NCI-H69 (cell line): ENCODE measurements at regions not wholly inside any gene's neighbourhood (a gene's known extent, or its start where the extent isn't known, plus 50 kb on each side); places are given as distances from the start of the nearest gene placed in this dataset.
"Not testable (repeated sequence)": the region's sequence is repeated elsewhere in the genome, so short reads cannot be mapped to it uniquely, and the experiment has no call there.

Experiments
- DNase-seq: peaks from one replicate; lab custom pipeline; 2025; lab: John Stamatoyannopoulos, UW

DNA sequence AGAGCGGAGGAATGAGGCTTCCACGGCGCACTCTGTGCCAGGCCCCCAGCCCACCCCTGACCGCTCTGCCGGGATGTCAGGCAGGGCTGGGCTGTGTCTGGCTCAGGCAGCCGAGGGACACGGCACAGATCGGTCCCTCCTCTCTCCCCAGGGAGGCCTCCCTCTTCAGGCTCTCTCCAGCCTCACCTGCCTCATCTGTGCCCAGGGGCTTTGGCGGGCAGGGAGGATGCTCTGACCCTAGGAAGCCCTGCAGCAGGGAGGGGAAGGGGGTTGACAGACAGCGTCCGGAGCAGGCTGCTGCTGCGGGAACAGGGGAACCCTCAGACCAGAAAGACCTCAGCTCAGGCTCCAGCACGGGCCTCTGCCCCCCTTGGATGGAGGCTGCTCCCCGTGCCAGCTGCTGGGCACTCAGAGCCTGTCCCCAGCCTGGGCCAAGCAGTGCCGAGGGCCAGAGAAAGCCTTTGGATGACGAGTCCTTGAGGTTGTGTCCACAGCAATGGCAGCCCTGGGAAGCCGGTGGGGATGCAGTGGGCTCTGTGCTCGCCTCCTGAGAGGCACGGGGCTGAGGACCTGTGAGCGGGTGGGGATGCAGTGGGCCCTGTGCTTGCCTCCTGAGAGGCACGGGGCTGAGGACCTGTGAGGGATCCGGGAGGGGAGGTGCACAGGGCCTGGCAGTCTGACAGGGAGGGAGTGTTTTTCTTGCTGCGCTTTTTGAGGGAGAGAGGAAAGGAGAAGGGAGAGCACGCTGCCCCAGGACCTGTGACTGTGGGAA, 66.9 kb downstream of the FOXL3 start:
- DNase-seq, result no peak

DNA sequence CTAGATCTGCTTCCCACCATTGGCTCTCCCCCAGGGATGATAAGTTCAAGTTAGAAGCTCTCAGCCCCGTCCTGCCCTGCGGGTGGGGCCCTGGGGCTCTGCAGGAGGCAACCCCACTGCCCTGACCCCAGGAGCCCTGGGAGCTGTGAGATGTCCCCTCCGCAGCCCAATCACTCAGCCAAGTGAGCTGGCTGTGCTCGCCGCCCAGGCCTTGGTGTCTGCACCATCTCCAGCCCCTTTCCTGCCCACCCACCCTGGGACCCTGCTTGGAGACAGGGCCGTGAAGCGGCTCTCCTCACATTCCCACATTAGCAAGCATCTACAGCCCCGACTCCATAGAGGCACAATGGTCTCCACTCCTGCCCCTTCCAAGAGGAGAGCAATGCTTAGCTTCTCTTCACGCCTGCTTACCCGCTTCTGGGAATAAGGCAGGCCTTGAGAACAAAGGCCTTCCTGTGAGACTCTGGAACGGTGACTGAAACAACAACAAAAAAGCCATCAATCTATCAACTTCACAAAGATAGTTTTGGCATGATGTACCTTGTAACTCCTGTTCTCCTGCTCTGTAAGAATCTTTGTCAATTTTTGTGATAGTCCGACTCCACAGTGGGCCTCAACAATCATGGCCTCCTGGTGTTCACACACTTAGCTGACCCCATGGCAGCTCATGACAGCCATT, 67.7 kb downstream of the FOXL3 start:
- DNase-seq, result no peak

DNA sequence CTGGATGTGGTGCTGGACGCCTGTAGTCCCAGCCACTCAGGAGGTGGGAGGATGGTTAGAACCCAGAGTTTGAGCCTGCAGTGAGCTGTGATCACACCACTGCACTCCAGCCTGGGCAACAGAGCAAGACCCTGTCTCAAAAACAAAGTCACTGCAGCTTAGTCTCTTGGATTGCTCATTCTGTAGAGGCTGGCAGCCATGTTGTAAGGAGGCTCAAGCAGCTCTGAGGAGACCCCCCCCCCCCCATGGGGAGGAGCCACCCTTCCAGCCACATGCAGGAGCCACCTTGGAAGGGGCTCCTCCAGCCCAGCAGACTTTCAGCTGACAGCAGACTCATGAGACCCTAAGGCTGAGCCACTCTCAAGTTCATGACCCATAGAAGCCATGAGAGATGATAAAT, 68.4 kb downstream of the FOXL3 start:
- no peak for DNase-seq

DNA sequence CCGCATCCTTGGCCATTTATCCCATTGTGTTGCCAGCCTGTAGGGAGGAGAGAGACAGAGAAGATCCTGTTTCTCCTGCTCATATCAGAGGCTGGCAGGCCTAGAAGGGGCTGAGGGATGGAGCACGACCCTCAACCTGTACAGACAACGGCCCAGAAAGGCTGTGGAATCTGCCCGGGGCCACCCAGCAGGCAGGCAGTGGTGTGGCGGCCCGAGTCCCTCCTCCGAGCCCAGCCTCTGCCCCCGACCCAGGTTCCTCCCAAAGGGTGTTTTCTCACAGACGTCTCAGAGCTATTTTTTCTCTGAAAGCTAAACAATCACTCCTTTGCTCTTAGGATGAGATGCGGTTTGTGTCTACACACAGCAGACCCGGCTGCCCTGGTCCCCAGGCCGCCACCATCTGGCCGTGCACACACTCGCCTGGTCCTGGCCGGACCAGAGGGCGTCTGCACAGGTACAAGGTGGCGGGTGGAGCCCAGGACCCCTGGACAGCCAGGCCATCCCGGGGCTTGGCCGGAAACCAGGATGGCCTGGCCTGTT, 69.3 kb downstream of the FOXL3 start:
- DNase-seq, result no peak

DNA sequence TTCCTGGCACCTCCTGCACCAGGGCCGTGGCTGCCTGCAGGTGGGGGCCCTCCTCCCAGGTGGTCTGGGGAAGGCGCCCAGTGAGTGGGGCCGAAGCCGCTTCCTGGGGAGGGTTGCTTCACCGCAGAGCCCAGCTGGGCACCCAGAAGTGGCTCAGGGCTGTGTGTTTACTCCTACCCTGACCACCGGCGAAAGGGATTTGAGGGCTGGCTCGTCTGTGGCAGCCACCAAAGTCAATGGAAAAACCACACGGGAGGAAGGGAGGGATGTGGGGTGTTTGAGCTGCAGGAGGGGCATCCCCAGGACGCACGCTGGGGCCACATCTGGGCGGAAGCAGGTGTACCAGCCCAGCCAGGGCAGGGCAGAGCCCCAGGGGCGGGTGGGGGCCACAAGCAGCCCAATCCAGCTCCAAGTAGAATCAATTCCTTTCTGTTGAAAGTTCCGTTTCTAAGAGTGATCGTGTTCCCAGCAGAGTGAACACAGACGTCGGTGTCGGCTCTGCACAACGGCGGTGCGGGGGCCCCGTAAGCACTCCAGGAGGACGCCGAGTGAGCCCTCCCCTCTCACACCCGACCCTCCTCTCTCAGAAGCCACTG, 69.9 kb downstream of the FOXL3 start:
- DNase-seq, result no peak

DNA sequence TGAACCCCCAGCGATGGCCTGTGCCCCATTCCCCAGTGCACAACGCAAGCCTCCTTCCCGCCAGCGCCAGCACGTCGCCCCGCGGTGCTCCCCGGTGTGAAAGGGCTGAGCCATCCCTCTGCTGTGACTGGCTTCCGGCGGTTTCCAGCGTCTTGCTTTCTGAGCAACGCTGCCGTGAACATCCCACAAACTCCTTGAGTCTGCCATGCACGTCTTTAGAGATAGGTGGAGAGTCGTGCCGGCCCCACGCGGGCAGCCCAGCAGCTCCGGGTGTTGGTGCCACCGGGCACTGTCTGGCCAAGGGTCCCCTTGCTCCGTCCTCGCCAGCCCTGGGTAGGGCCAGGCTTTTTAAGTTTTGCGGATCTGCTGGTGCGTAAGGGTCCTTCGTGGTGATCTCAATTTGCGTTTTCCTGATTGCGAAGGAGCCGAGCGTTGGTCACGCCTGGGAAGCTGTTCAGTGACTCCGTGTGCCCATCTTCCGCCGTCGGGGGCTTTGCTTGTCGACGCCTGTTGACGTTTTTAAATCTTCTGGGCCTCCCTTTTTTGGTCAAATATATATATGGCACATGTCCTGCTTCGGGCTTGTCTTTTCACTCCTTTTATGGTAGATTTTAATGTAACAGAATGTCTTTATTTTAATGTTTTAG, 70.6 kb downstream of the FOXL3 start:
- DNase-seq, result no peak

DNA sequence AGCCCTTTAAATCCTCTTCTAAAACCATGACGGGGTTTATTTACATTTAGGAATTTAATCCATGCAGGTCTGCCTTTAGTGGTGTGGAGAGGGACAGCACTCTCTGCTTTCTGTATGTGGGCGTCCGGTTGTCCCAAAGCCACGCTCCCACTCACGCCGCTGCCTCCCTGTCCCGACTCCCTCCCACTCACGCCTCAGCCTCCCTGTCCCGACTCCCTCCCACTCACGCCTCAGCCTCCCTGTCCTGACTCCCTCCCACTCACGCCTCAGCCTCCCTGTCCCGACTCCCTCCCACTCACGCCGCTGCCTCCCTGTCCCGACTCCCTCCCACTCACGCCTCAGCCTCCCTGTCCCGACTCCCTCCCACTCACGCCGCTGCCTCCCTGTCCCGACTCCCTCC, 71.2 kb downstream of the FOXL3 start:
- not testable (repeated sequence) for DNase-seq

DNA sequence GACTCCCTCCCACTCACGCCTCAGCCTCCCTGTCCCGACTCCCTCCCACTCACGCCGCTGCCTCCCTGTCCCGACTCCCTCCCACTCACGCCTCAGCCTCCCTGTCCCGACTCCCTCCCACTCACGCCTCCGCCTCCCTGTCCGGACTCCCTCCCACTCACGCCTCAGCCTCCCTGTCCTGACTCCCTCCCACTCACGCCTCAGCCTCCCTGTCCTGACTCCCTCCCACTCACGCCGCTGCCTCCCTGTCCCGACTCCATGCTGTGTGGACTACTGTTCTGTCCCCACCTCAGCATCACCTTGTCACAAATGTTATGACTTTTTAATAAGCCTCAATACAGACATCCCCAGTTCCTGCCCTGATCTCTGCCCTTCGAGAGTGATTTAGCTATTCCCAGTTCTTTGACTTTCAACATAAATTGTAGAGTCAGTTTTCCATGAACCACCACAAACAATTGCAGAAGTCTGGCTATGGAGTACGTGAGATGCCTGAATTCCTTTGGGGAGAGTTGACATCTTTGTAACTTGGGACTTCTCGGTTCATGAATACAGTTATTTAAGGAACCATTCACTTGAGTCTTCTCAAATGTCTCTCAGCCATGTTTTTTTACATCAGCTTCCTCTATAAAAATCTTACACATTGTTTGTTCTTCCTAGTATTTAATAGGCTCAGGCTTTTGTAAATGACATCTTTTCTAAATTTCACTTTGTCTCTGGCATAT, 71.9 kb downstream of the FOXL3 start:
- DNase-seq, result no peak

DNA sequence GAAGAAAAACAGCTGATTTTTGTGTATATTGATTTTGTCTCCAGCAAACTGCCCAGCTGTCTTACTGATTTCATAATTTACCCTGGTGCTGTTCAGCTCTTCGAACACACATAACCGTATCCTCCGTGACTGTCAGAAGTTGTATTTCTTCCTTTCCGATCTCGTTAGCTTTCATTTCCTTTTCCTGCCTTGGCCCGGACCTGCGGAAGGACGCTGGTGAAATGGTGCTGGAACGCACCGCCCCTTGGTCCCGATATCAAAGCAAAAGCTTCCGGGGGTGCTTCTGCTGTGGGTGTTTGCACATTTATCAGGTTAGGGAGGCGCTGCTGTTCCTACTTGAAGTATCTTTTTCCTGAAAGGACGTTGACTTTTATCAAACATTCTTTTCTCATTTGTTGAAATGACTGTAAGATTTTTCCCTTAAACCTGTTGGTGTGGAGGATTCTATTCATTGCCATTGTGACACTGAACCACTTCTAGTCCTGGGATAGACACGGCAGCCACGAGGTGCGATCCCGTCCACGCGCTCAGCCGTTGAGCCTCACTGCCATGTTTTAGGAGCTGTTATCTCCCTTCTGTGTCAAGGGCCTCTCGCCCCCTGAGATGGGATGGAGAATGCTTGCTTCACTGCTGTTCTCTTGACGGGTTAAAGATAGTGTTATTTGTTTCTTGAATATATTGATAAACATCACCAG, 72.6 kb downstream of the FOXL3 start:
- DNase-seq, result no peak

DNA sequence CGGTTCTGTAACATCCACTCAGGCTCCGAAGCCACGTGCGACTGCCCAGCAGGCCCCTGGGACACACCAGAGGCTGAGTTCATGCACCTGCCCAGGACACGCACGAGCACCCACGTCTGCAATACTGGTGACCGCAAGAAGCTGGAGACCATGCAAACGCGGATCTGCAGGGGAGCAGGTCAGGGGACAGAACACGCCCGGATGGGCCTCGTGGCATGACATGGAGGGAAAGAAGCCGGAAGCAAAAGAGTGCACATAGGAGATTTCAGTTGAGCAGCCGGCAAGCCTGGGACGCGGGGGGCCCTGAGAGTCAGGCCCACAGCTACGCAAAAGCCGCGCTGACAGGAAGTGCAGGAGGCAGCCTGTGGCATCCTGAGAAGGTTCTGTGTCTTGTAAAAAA, 73.7 kb downstream of the FOXL3 start:
- DNase-seq, result no peak

DNA sequence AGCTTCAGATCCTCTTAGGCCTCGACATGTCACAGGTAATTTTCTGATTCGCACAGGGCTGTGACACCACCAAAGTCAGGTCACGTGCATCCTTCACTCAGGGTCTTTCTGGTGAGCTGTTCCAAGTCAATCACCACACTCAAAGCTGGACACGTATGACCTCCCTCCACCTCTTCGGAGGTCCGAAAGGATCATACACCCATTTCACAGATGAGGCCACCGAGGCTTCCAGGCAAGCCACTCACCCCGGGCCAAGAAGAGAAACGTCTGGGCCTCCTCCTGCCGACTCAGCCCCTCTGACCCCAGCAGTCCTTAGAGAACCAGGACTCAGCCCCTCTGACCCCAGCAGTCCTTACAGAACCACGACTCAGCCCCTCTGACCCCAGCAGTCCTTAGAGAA, 74.6 kb downstream of the FOXL3 start:
- no peak for DNase-seq

DNA sequence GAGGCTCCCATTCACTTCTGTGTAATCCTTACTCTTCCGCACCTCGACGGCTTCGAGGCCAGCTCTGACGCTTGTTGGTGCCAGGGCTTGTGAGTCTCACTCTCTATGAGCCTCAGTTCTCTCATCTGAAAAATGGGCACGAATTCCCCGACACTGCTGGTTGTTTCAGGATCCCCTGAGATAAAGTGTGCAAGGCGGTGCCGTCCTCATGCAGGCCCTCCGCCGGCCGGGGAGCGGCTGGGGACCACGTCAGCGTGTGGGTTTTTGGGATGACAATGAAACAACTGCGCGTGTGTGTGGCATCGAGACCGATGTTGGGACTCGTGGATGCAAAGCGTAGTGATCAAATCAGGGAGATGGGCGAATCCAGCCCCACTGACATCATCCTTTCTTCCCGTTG, 75.6 kb downstream of the FOXL3 start:
- DNase-seq, result no peak

DNA sequence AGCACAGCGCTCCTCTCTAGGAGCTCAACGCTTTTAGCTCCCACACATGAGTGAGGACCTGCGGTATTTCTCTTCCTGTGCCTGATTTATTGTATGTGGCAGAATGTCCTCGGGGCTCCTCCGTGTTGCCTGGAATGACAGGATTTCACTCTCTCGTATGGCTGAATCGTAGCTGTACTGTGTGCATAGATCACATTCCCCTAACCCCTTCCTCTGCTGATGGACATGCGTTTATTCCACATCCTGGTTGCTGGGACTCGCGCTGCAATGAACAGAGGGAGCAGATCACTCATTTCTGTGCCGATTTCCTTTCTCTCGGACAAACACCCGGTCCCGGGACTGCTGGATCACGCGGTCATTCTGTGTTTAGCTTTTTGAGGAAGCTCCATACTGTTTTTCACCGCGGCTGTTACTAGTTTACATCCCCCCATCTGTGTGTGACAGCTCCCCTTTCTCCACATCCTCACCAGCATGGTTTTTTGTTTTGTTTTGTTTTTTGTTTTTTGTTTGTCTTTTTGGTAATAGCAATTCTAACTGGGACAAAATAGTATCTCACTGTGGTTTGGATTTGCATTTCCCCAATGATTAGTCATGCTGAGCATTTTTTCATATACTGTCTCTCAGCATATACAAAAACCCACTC, 76.3 kb downstream of the FOXL3 start:
- DNase-seq, result no peak

DNA sequence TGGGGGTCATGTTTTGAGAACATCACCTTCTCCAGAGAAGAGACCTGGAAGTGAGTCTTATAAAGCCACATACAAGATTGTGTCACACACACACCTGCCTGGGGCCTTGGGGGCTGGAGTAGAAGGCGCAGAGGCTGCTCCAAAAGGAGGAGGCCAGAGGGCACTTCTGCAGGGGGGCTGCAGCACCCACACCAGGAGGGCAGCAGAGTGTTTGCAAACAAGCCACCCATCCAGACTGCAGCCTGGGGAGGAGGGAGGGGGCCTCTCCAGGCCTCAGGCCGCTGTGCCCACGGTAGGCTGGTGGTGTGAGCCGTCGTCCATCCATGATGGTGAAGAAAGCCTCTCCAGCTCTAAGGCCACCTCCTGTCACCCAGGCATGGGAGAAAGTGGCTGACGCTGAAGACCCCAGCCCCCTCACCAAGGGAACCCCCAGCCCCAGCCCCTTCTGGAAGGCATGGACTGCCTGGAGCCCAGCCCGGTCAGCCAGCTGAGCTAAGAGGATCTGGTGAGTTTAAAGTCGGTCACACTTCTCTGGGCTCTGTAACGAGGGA, 77.5 kb downstream of the FOXL3 start:
- no peak for DNase-seq

DNA sequence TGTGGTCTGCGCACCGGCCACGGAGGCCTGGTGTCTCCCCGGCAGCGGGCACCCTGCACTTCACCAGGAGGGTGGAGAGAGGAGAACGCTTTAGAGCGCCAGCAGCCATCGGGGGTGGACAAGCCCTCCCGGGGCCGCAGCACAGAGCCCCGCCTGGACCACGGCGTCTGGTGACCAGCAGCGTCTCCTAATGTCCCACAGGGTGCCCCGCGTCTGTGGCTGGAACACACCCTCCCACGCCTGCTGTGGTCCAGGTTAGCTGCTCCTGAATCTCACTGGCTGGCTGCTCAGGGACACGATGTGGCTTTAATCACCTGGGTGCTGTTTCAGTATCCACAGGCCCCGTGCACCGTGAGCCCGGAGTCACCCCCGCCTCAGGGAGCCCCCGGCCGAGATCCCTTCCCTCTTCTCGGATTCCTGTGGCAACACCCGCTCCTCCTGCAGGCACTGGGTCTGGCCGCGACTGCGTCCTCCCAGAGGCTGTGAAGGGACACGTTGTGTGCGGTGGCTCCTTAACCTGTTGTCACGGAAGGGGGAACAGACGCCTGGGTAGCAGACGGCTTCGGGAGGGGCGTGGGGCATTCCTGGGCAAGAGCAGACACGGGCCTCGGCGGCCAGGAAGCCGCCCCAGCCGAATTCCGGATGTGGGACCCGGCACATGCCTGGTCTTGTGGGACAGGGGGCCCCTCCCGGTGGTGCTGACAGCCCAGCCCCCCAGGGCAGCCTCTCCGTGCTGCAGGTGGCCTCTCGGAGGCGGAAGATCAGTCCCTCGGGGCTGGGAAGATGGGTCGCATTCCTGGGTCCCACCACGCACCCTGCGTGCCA, 78.9 kb downstream of the FOXL3 start:
- DNase-seq, result no peak

DNA sequence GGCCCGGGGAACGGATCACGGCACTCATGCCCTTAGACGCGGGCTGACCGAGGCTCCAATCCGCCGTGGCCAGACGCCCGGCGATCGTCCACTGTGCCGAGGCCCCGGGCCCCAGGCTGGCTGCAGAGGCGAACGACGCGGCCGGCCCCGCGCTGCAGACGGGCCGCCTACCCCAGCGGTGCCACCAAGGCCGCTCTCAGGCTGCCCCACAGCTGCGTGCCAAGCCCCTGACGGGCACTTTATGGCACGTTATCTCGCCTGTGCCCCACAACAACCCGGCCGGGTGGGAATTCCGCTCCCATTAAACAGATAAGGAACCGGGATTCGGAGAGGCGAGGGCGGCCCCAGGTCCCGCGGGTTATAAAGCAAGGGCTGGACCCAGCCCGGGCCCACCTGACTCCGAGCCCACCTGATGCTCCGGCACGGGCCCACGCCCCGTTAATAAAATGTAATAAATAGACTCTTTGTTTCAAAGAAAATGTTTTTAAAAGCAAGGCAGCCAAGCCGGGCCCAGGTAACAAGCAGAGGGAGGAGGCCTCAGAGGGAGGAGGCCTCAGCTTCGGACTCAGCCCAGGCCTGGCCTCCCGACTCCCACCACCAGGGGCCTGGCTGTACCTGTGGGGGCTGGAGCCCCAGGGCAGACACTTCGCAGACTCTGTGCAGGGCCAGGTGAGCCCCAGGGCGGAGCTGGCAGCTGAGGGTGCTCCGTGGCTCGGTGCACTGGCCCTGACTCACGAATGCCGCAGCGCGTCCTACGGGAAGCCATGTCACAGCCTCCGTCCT, 79.7 kb downstream of the FOXL3 start:
- no peak for DNase-seq

DNA sequence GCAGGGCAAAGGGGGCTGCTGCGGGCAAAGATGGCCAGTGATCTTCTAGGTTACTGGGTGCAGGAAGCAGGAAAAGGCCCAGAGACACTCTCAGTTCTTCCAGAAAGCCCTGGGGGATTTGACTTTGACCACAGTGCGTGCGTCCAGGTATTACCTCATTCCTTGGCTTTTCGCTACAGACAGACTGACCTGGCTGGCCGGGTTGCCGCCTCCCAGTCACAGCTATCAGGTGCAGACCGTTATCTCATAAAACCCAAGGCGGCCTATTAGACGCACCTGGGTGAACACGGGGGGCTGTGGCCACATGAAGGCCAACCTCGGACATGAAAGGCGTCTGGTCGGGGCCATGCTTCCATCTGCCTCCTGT, 80.3 kb downstream of the FOXL3 start:
- DNase-seq, result no peak

DNA sequence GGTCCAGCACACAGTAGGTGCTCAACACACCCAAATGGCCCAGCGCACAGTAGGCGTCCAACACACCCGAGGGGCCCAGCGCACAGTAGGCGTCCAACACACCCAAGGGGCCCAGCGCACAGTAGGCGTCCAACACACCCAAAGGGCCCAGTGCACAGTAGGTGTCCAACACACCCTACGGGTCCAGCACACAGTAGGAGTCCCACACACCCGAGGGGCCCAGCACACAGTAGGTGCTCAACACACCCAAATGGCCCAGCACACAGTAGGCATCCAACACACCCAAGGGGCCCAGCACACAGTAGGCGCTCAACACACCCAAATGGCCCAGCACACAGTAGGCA, 80.8 kb downstream of the FOXL3 start:
- DNase-seq, result no peak
